Mucosa of descending colon (tissue), 3 donors: ENCODE measurements at regions not wholly inside any gene's neighbourhood (a gene's known extent, or its start where the extent isn't known, plus 50 kb on each side); places are given as distances from the start of the nearest gene placed in this dataset.

Experiments
- ATAC-seq: fragments of 200-7000 bp; cut with Tn5 transposase; one replicate; pipeline ENCODE4 v1.9.1; 2020; ENCODE audit warnings: mild to moderate bottlenecking, moderate library complexity
- DNase-seq, 3 donors: peaks; one replicate each; pipeline ENCODE4 v3.0.0-alpha.2; 2020
- H3K36me3 ChIP-seq: fragments of 200-600 bp; one replicate; pipeline ENCODE4 v1.8.0; 2021; ENCODE audit warnings: low read depth, mild to moderate bottlenecking
- H3K4me1 ChIP-seq: fragments of 200-600 bp; one replicate; pipeline ENCODE4 v1.8.0; 2021; ENCODE audit warnings: low read depth, mild to moderate bottlenecking
- H3K4me3 ChIP-seq: fragments of 200-600 bp; one replicate; pipeline ENCODE4 v1.8.0; 2021; ENCODE audit warnings: mild to moderate bottlenecking
- H3K9me3 ChIP-seq: fragments of 200-600 bp; one replicate; pipeline ENCODE4 v1.8.0; 2021; ENCODE audit warnings: mild to moderate bottlenecking
- intact Hi-C, 2 donors: fragments of 100-400 bp; cut with DNase I in 1 of 2; cut with micrococcal nuclease in 1 of 2; formaldehyde crosslinking; loops; one replicate each; pipeline versions ENCODE4 v1.11.0 to v1.11.1; 2022; cut with DNase I, micrococcal nuclease
- TF ChIP-seq, protein P1 (sequence below): fragments of 200-600 bp; IDR thresholded peaks from one replicate; pipeline ENCODE4 v1.8.0; 2022; ENCODE audit warnings: antibody characterized with exemption, mild to moderate bottlenecking
- donor health status: DM: no; HTN: no; CAD: no; lungs with moderate emphysema.
- donor health status: DM: no; HTN: no; CAD: no.
- donor health status: DM: no; HTN: yes; CAD: no.

DNA sequence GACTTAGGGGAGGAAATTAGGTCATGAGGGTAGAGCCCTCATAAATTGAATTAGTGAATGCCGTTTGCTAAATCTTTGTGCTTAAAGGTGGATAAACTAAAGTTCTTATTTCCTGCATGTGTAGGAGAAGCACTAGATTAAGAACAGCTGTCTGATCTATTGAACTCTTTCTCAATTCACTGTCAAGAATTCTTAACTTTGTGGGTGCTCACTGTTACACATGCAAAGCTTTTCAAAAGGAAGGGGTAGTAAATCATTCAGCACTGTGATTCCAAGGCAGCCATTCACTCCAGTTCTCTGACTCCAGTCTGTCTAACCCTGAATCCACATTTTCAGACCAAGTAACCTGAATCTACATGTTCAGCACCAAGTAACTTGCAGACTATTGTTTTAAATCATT, 1520.1 kb downstream of the PCDH18 start:
- Histone ChIP-seq H3K4me3 (no peak overlapping the region), H3K9me3 (no peaks in the 10 kb centered on the region), H3K36me3 (no peaks in the 10 kb centered on the region), H3K4me1 (no peaks in the 10 kb centered on the region)
- ATAC-seq = no peak
- intact Hi-C loops = no loop called here
- TF ChIP-seq, protein P1, sequence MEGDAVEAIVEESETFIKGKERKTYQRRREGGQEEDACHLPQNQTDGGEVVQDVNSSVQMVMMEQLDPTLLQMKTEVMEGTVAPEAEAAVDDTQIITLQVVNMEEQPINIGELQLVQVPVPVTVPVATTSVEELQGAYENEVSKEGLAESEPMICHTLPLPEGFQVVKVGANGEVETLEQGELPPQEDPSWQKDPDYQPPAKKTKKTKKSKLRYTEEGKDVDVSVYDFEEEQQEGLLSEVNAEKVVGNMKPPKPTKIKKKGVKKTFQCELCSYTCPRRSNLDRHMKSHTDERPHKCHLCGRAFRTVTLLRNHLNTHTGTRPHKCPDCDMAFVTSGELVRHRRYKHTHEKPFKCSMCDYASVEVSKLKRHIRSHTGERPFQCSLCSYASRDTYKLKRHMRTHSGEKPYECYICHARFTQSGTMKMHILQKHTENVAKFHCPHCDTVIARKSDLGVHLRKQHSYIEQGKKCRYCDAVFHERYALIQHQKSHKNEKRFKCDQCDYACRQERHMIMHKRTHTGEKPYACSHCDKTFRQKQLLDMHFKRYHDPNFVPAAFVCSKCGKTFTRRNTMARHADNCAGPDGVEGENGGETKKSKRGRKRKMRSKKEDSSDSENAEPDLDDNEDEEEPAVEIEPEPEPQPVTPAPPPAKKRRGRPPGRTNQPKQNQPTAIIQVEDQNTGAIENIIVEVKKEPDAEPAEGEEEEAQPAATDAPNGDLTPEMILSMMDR = no peak
- DNase-seq = no peak

- no peaks in the 10 kb centered on the region for H3K9me3 ChIP-seq
- ATAC-seq (no peak), DNase-seq (no peak)
- TF ChIP-seq, protein P1 = no peak
- no peak overlapping the region for H3K4me3 ChIP-seq
- intact Hi-C loops = no loop called here
- no peaks in the 10 kb centered on the region for H3K36me3 ChIP-seq
- H3K4me1 ChIP-seq = no peaks in the 10 kb centered on the region
Observed at GRCh38 chr4:136009258-136009832, 1522.9 kb downstream of the PCDH18 start.

- ATAC-seq = no peak
- intact Hi-C loops = no loop called here
- H3K9me3 ChIP-seq = no peaks in the 10 kb centered on the region
Observed at GRCh38 chr4:136007991-136008390, 1524.3 kb downstream of the PCDH18 start.

GRCh38 chr4:136002316-136002715, 1530.0 kb downstream of the PCDH18 start:
- DNase-seq (no peak), ATAC-seq (no peak)
- no peak overlapping the region for H3K4me3 ChIP-seq
- TF ChIP-seq, protein P1 = no peak
- H3K36me3 ChIP-seq = no peaks in the 10 kb centered on the region
- intact Hi-C loops = no loop called here
- H3K9me3 ChIP-seq = no peaks in the 10 kb centered on the region
- no peaks in the 10 kb centered on the region for H3K4me1 ChIP-seq

More at GRCh38 chr4:136007991-136008390, 1524.3 kb downstream of the PCDH18 start:
- Histone ChIP-seq H3K4me1 (no peaks in the 10 kb centered on the region), H3K36me3 (no peaks in the 10 kb centered on the region), H3K4me3 (no peak overlapping the region)
- TF ChIP-seq, protein P1 = no peak
- DNase-seq = no peak

DNA sequence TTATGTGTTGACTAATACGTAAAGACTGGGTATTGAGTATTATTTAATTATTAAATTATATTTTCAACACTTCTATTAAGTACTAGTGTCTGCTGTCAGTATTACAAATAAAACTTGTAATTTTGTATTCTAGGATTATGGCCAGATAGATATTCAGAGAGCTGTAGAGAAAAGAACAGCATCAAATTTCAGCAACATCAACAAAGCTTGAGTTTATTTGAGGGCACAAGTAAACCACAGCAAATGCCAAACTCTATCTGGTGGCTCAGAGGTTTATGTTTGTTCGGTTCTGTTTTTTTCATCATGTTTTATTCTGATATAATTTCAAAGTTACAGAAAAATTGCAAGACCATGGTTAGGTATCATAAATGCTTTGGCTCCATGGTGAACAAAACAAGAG, 1530.5 kb downstream of the PCDH18 start:
- ATAC-seq = no peak
- H3K36me3 ChIP-seq = no peaks in the 10 kb centered on the region

More for the DNA sequence above, 1530.5 kb downstream of the PCDH18 start:
- no peaks in the 10 kb centered on the region for H3K9me3 ChIP-seq
- DNase-seq = no peak
- no peak overlapping the region for H3K4me3 ChIP-seq
- TF ChIP-seq, protein P1 = no peak
- H3K4me1 ChIP-seq = no peaks in the 10 kb centered on the region
- intact Hi-C loops = no loop called here
